Tibial nerve (tissue), 4 donors: ENCODE measurements at regions not wholly inside any gene's neighbourhood (a gene's known extent, or its start where the extent isn't known, plus 50 kb on each side); places are given as distances from the start of the nearest gene placed in this dataset.

Experiments used
- DNase-seq, 2 donors: peaks; one replicate each; pipeline ENCODE4 v3.0.0-alpha.2; 2019; ENCODE audit warnings: low spot score in 2 of 2
- H3K27ac ChIP-seq, 4 donors: fragments of 200-600 bp; sonication (generic) in 3 of 4; one replicate each; pipeline ENCODE4 v1.5.1; 2017 to 2019; ENCODE audit warnings: mild to moderate bottlenecking in 1 of 4
- H3K27me3 ChIP-seq, 2 donors: fragments of 200-600 bp; sonication (generic) in 1 of 2; one replicate each; pipeline versions ENCODE4 v1.5.1 to v1.6.0; 2017 to 2019
- H3K36me3 ChIP-seq, 3 donors: fragments of 200-600 bp; sonication (generic); one replicate each; pipeline ENCODE4 v1.5.1; 2018 to 2019
- H3K4me1 ChIP-seq, 4 donors: fragments of 200-600 bp; sonication (generic) in 3 of 4; one replicate each; pipeline ENCODE4 v1.5.1; 2017 to 2019
- H3K4me3 ChIP-seq, 4 donors: fragments of 200-600 bp; sonication (generic) in 3 of 4; one replicate each; pipeline ENCODE4 v1.5.1; 2017 to 2019; ENCODE audit warnings: mild to moderate bottlenecking in 1 of 4, moderate library complexity in 1 of 4
- H3K9me3 ChIP-seq, 4 donors: fragments of 200-600 bp; sonication (generic) in 3 of 4; one replicate each; pipeline ENCODE4 v1.5.1; 2017 to 2019
- EP300 ChIP-seq, 2 donors: sonication (generic); formaldehyde crosslinking; IDR thresholded peaks; one replicate each; pipeline ENCODE4 v1.6.1; 2017; ENCODE audit warnings: antibody characterized with exemption in 2 of 2, mild to moderate bottlenecking in 1 of 2
- POLR2A ChIP-seq, 2 donors: fragments of 450-650 bp; IDR thresholded peaks; one replicate each; pipeline ENCODE4 v1.6.1; 2017; ENCODE audit warnings: antibody characterized with exemption in 2 of 2, mild to moderate bottlenecking in 2 of 2, moderate library complexity in 2 of 2
- WGBS, 2 donors: methylation state at CpG; one replicate each; pipeline ENCODE4 v1.1.5; 2018; 5-methylcytosine and 5-hydroxymethylcytosine counted together
- TF ChIP-seq, protein P1 (sequence below), 5 experiments: fragments of 200-600 bp in 3 of 5; fragments of 450-650 bp in 2 of 5; sonication (generic) in 3 of 5; IDR thresholded peaks; one replicate each; pipeline ENCODE4 v1.5.1; 2016 to 2019; ENCODE audit warnings: antibody characterized with exemption in 5 of 5, mild to moderate bottlenecking in 3 of 5, moderate library complexity in 2 of 5

DNA sequence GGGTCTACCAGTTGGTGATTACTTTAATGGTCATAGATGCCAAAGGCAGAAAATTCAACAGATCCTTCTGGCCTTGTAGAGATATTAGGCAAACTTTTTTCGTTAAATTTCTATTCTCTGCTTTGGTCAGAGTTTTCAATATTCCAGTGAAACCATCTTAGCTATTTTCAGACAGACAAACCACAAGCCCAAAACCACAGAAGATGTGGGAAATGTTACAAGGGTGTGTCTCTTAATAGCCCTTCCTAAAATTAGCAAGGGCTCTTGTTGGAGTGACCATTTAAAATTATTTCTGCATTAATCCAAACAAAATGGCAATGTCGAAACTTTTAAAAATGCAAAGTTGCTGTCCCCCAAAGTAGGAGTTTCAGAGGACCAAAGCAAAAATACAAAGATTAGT is 102.8 kb downstream of the ARRDC4 start:
- 47 to 52% methylated on average over 2 of the region's 2 CpGs for WGBS, 2 donors
- H3K36me3 ChIP-seq = no peaks in the 10 kb centered on the region
- H3K4me3 ChIP-seq = no peak overlapping the region
- peak overlapping the region in 2 of 4 donors; percentile 30 to 49 for H3K27ac ChIP-seq
- H3K27me3 ChIP-seq = no peaks in the 10 kb centered on the region
- H3K4me1 ChIP-seq = peaks cover 0 to 13% (median 3%) of the 10 kb centered on the region in 4 donors
- no peaks in the 10 kb centered on the region for H3K9me3 ChIP-seq
- no peak for DNase-seq
- TF ChIP-seq EP300 (IDR thresholded peaks at IDR 0.05) = no peak
- TF ChIP-seq, protein P1, sequence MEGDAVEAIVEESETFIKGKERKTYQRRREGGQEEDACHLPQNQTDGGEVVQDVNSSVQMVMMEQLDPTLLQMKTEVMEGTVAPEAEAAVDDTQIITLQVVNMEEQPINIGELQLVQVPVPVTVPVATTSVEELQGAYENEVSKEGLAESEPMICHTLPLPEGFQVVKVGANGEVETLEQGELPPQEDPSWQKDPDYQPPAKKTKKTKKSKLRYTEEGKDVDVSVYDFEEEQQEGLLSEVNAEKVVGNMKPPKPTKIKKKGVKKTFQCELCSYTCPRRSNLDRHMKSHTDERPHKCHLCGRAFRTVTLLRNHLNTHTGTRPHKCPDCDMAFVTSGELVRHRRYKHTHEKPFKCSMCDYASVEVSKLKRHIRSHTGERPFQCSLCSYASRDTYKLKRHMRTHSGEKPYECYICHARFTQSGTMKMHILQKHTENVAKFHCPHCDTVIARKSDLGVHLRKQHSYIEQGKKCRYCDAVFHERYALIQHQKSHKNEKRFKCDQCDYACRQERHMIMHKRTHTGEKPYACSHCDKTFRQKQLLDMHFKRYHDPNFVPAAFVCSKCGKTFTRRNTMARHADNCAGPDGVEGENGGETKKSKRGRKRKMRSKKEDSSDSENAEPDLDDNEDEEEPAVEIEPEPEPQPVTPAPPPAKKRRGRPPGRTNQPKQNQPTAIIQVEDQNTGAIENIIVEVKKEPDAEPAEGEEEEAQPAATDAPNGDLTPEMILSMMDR (IDR thresholded peaks at IDR 0.05) = no peak
- no peak for TF ChIP-seq POLR2A (IDR thresholded peaks at IDR 0.05)

DNA sequence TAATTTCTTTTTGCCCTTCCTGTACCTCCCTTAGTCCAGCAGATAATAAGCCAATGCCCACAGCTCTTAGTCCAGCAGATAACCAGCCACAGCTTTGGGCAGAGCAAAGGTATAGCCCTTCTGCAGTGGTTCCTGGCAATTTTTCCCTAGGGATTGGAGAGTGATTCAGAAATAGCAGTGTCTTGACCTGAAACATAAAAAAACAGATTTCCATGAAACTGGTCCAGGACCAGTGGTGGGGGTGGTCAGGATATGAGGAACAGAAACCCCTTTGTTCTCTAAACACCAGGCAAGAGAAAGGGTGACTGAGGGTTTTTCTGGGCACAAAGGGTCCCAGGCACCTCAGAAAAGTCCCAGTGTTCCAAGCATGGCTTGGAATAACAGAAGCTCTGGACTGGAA is 103.4 kb downstream of the ARRDC4 start:
- Histone ChIP-seq H3K9me3 (no peaks in the 10 kb centered on the region), H3K4me1 (peaks cover 0 to 13% (median 3%) of the 10 kb centered on the region in 4 donors), H3K27ac (peak overlapping the region in 1 of 4 donors; percentile 49), H3K27me3 (no peaks in the 10 kb centered on the region), H3K4me3 (no peak overlapping the region), H3K36me3 (no peaks in the 10 kb centered on the region)
- no peak for TF ChIP-seq POLR2A (IDR thresholded peaks at IDR 0.05)
- TF ChIP-seq, protein P1 (IDR thresholded peaks at IDR 0.05) = no peak
- DNase-seq = no peak

DNA sequence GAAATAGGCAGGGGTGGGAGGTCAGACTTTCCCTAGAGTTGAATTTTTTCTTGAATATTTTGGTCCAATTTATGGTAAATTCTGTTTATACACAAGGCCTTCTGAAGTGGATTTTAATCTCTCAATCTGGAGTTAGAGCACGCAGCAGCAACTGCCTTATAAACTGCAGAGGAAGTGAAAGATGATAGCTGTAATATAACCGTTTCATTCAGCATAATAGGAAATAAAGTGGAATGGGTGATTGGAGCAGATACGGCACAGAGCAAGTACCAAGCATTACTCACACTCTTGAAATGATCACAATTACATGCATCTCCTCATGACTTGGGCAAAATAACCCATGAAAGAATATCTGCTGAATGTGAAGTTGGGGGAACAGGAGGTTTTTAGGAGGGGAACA is 106.8 kb downstream of the ARRDC4 start:
- H3K27ac ChIP-seq = peak overlapping the region in 1 of 4 donors; percentile 17
- DNase-seq = no peak
- no peak for TF ChIP-seq EP300 (IDR thresholded peaks at IDR 0.05)
- TF ChIP-seq, protein P1 (IDR thresholded peaks at IDR 0.05) = no peak
- TF ChIP-seq POLR2A (IDR thresholded peaks at IDR 0.05) = no peak

DNA sequence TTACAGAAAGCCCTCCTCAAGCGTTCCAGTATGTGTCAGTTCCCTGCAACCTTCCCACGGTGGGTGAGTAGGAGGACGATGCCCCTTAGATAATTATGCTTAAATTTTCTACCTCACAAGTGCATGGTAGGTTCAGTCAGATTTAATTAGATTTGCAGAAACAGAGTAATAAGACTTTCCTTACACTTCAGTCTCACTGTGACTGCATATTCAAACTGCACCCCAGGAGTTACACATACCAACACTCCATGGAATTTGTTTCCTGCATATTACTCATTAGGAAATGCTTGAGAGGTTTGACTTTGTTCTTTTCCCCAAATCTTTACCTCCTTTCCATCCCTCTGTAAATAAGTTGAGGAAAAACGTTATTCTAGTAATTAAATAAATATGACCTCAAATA is 108.8 kb downstream of the ARRDC4 start:
- Histone ChIP-seq H3K27me3 (no peaks in the 10 kb centered on the region), H3K9me3 (peaks cover 0 to 8% (median 0%) of the 10 kb centered on the region in 4 donors), H3K36me3 (no peaks in the 10 kb centered on the region), H3K4me3 (no peak overlapping the region), H3K27ac (no peak overlapping the region), H3K4me1 (peaks cover 0 to under 1% (median 0%) of the 10 kb centered on the region in 4 donors)
- WGBS, 2 donors = 80% methylated on average over 4 of the region's 4 CpGs
- TF ChIP-seq, protein P1 (IDR thresholded peaks at IDR 0.05) = no peak
- no peak for TF ChIP-seq POLR2A (IDR thresholded peaks at IDR 0.05)
- no peak for TF ChIP-seq EP300 (IDR thresholded peaks at IDR 0.05)
- no peak for DNase-seq

More for the DNA sequence above, 106.8 kb downstream of the ARRDC4 start:
- Histone ChIP-seq H3K9me3 (peaks cover 0 to 8% (median 0%) of the 10 kb centered on the region in 4 donors), H3K4me3 (no peak overlapping the region), H3K4me1 (peaks cover 0 to 13% (median 3%) of the 10 kb centered on the region in 4 donors), H3K36me3 (no peaks in the 10 kb centered on the region), H3K27me3 (no peaks in the 10 kb centered on the region)
- WGBS, 2 donors = 30 to 32% methylated on average over 3 of the region's 3 CpGs

DNA sequence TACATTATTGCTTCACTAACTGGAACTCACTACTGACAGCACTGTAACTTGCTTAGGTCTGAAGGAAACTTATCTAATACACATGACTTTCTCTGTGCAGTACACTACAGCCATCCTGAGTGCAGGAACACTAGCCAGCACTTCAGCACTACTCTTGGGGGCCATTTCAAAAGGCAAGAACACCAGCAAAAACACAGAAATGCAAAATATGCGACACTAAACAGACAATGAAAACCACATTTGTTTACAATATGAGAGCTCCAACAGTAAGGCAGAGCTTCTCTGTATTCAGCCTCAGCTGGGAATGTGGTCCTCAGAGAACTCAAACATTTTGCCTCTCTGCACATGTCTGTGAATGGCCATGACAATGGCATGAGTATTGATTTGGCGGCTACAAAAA is 109.6 kb downstream of the ARRDC4 start:
- Histone ChIP-seq H3K4me1 (peaks cover 0 to 1% (median 0%) of the 10 kb centered on the region in 4 donors), H3K27ac (no peak overlapping the region), H3K36me3 (no peaks in the 10 kb centered on the region), H3K4me3 (no peak overlapping the region), H3K9me3 (peaks cover 0 to 8% (median 0%) of the 10 kb centered on the region in 4 donors), H3K27me3 (no peaks in the 10 kb centered on the region)
- 65 to 77% methylated on average over 2 of the region's 2 CpGs for WGBS, 2 donors
- DNase-seq = no peak
- TF ChIP-seq EP300 (IDR thresholded peaks at IDR 0.05) (no peak), POLR2A (IDR thresholded peaks at IDR 0.05) (no peak)
- TF ChIP-seq, protein P1 (IDR thresholded peaks at IDR 0.05) = no peak
